ENCODE measurements at regions not wholly inside any gene's neighbourhood (a gene's known extent, or its start where the extent isn't known, plus 50 kb on each side); places are given as distances from the start of the nearest gene placed in this dataset.
"Not testable (repeated sequence)": the region's sequence is repeated elsewhere in the genome, so short reads cannot be mapped to it uniquely, and the experiment has no call there.

- DNase-seq: no peak
These were observed 92.7 kb upstream of the C1orf174 start for GRCh38 chr1:3992746-3993145.

- no peak for DNase-seq
These were observed 93.7 kb upstream of the C1orf174 start for GRCh38 chr1:3993619-3994375.

- no peak for DNase-seq
These were observed 95.2 kb upstream of the C1orf174 start for GRCh38 chr1:3995141-3995780.

DNA sequence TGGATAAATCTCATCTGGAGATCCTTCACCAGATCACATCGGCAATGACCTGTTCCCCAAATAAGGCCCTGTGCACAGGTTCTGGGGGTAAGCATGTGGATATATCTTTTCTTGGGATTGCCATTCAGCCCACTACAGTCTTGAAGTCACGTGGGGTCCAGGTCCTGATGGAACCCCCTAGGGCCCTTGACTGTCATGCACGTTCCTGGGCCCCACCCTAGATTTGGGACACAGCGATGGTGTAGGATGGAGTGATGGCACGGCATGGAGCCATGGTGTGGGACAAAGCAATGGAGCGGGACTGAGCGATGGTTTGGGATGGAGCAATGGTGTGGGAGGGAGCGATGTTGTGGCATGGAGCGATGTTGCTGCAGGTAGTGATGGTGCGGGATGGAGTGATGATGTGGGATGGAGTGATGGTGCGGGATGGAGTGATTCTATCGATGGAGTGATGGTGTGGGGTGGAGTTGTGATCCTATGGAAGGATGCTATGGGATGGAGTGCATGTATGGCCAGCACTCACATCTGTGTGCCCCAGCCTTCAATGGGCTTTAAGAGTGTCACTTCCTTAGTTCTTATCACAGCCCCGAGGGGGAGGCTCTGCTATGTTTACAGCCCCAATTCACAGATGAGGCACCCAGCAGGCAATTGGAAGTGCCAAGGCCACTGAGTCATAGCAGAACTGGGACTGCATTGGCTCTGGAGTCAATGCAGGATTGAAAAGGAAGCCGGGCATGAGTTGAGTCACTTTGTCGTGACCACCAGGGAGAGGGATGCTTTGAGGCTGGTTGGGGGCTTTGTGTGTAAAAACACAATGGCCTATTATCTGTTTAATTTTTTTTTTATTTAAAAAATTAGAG lies 97.0 kb upstream of the C1orf174 start:
- no peak for DNase-seq

DNA sequence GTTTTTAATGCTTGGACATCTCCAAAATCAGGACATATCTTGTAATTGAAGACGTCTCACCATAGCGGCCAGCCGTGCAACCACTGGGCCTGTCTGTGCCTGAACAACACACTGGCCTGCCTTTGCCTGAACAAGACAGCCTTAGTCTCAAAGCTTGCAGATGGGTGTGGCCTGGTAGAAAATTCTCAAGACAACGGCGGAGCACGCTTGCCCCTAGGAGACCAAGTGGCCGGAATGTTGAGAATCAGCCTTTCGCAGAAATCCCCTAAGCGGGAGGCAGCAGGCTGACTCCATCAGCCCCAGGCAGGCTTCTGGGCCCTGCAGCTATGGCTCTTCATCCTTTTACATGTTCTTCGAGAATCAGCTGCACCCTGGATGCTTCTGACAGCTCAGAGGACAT lies 98.0 kb upstream of the C1orf174 start:
- DNase-seq: no peak

DNA sequence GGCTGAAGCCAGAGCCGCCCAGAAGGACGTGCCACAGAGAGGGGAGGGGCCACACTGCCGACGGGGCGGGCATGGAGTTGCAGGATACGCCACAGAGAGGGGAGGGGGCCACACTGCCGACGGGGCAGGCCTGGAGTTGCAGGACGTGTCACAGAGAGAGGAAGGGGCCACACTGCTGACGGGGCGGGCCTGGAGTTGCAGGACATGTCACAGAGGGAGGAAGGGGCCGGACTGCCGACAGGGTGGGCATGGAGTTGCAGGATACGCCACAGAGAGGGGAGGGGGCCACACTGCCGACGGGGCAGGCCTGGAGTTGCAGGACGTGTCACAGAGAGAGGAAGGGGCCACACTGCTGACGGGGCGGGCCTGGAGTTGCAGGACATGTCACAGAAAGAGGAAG lies 99.4 kb upstream of the C1orf174 start:
- DNase-seq: not testable (repeated sequence)

DNA sequence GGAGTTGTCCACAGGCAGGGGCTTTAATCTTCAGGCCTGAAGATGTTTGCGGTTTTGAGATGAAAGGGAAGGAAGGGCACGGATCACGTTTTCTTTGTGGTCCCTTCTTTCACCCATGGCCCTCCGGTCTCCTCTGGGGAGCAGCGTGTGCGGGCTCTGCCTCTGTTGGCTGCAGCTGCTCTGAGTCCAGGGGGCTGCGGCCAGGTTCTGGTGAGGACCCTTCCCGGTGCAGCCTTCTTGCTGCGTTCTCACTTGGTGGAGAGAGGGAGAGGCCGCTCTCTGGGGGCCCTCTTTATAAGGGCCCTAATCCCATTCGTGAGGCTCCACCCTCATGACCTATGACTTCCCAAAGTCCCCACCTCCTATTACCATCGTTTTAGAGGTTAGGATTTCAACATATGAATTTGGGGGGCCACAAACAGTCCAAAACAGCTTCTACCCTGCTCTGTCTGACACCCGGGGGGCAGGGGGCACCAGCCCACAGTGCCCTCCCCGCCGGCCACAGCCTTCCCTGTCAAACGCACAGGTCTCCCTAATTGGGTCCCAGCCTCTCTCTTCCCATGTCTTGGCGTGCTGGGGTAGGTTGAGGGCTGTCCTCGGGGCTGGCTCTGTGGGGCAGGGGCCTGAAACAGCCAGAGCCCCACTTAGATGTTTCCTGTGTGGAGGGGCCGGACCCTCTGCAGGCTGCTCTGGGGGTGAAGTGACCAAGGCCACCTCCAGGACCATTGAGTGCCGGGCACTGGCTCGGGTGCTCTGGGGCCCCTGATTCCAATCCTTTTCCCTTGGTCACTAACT lies 100.1 kb upstream of the C1orf174 start:
- DNase-seq: no peak

DNA sequence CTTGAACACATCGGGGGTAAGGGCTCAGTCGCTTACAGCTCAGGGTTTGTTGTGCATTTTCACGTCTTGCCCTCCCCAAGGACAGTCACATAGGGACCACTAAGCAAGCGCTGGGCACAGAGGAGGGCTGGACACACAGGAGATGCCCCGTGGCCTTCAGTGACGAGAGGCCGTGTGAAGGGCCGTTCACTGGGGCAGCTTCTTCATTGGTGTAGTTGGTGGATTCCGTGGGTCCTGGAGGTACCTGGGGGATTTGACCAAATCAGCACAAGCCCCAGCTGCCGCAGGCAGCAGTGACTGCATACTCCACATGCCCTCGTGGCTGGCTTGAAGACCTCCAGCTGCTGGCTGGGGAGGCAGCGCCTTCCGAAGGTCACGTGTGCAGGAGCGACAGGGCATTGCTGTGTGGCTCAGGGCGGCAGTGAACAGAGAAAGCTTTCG lies 100.8 kb upstream of the C1orf174 start:
- no peak for DNase-seq

- DNase-seq: no peak
These were observed 101.4 kb upstream of the C1orf174 start for GRCh38 chr1:4001461-4001860.

DNA sequence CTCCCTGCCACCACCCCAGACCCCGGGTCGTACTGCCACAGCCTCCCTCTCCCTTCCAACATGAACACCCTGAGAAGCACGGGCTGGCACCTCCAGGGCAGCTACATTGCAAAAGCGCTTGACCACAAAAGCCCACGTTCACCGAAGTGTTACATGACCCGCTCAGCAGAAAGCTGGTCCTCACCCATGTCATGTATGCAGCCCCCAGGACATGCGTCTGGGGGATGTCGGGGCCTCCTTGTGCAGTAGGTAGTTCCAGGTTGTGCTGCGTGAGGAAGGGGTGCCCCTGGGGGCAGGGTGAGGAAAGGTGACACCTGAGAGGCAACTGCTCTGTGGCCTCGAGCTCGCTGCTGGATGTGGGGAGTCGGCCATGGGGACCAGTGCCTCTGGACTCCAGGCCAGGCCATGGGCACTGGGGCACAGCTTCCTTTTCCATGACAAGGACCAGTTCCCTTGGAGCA lies 102.0 kb upstream of the C1orf174 start:
- DNase-seq: no peak

GRCh38 chr1:4002741-4003140 lies 102.7 kb upstream of the C1orf174 start:
- DNase-seq: no peak

GRCh38 chr1:4003846-4004505 lies 103.9 kb upstream of the C1orf174 start:
- no peak for DNase-seq

DNA sequence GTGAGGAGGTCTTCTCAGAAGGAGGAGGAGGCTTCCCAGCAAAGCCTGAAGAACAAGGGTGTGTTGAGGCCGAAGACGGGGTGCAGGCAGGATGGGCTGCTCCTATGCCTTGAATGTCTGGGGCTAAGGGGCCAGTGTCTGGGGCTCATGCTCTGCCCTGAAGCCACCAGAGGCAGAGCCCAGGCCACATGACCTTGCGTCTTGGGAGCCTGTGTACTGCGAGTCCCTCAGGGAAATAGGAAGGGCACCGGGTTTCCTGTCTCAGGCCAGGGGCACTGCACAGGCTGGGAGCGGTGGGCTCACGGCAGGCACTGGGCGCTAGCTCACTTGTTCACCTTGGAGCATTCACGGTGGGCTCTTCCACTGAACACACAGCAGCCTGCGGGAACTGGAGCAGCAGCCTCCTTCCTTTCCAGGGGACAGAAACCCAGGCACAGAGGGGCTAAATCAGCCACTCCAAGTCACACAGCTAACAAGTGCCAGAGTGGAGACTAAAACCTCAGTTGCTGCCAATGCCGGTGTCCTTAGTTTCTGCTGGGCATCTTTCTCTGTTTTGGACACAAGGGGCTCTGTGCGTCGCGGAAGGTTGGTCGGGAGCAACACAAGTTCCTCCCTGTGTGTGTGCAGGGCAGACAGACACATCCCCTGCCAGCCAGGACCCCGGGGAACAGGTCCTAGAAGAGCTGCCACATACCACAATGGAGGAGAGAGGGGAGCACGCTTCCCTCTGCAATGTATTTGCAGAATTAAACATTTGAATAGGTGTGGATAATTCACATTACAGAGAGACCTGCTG lies 104.8 kb upstream of the C1orf174 start:
- no peak for DNase-seq

GRCh38 chr1:4005431-4005830 lies 105.4 kb upstream of the C1orf174 start:
- DNase-seq: no peak

DNA sequence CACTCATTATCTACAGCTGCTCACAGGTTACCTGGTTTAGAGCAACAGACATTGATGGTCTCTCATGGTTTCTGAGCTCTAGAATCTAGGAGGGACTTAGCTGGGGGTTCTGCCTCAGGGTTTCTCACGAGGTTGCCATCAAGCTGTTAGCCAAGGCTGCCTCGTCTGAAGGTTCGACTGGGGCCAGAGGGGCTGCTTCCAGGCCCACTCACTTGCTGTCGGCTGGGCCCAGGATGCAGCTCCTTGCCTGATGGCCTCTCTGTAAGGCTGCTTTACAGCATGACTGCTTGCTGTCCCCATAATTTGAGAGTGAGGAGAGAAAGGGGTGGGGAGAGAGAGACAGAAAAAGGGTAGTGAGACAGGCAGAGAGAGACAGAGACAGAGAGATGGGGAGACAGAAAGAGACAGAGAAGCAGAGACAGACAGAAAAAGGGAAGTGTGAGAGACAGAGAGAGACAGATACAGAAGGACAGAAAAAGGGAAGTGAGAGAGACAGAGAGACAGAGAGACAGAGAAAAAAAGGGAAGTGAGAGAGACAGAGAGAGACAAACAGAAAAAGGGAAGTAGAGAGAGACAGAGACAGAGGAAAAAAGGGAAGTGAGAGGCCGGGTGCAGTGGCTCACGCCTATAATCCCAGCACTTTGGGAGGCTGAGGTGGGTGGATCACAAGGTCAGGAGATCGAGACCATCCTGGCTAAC lies 106.8 kb upstream of the C1orf174 start:
- DNase-seq: no peak

DNA sequence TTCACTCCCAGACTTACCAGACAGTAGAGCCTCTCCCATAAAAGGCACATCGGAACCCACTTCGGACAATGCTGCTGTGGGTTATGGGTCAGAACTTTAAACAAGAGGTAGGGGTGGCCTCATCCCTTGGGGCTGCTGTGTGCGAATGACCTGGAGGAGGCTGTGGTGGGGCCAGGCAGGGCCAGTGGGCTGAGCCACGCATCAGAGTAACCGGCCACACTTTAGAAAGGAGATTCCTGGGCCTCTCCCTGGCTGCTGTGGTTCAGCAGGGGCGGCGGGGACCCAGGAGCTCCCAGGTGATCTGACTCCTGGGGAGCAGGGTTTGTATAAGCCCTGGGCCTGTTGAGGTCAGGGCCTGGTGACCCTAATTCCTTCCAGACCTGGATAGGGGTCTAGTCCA lies 110.2 kb upstream of the C1orf174 start:
- DNase-seq: no peak

- DNase-seq: no peak
These were observed 110.9 kb upstream of the C1orf174 start for GRCh38 chr1:4010814-4011605.

GRCh38 chr1:4016351-4017130 lies 116.5 kb upstream of the C1orf174 start:
- DNase-seq: no peak

Data from NCI-H1105 treated with DMSO at 0.1 percent for 48 hours (cell line).